ENCODE measurements at regions not wholly inside any gene's neighbourhood (a gene's known extent, or its start where the extent isn't known, plus 50 kb on each side); places are given as distances from the start of the nearest gene placed in this dataset.

DNA sequence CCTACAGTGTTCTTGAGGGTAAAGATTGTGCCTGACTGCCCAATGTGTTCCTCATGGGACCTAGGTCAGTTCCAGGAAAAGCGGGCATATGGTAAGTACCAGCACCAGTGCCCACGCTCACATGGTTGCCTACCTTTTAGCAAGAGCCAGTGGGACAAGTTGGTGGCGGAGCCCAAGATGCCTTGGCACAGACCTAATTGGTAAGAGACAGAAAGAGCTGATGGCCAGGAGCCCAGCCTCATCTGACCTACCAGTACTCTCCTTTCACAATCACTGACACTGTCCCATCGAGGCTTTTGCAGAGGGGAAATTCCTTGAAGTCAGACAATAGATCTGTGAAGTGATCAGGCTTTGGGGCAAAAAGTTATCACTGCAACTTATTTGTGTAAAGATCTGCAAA, 98.4 kb upstream of the BCL6 start:
- Histone ChIP-seq H3K36me3 (no peaks in the 10 kb centered on the region), H3K4me1 (no peaks in the 10 kb centered on the region), H3K27ac (no peak overlapping the region), H3K9me3 (no peaks in the 10 kb centered on the region), H3K4me3 (no peak overlapping the region), H3K27me3 (replicated peaks in 1 of 7) (no peaks in the 10 kb centered on the region)
- no peak for DNase-seq
- intact Hi-C loops (cut with DNase I; ENCODE audit: low total_unique reads): no loop called here
- WGBS, 5 donors: 85 to 94% (median 89%) methylated on average over 4 of the region's 4 CpGs
- TF ChIP-seq, protein P1, sequence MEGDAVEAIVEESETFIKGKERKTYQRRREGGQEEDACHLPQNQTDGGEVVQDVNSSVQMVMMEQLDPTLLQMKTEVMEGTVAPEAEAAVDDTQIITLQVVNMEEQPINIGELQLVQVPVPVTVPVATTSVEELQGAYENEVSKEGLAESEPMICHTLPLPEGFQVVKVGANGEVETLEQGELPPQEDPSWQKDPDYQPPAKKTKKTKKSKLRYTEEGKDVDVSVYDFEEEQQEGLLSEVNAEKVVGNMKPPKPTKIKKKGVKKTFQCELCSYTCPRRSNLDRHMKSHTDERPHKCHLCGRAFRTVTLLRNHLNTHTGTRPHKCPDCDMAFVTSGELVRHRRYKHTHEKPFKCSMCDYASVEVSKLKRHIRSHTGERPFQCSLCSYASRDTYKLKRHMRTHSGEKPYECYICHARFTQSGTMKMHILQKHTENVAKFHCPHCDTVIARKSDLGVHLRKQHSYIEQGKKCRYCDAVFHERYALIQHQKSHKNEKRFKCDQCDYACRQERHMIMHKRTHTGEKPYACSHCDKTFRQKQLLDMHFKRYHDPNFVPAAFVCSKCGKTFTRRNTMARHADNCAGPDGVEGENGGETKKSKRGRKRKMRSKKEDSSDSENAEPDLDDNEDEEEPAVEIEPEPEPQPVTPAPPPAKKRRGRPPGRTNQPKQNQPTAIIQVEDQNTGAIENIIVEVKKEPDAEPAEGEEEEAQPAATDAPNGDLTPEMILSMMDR (IDR thresholded peaks at IDR 0.05 in 8 of 11, conservative IDR thresholded peaks at IDR 0.05 in 3 of 11): no peak

DNA sequence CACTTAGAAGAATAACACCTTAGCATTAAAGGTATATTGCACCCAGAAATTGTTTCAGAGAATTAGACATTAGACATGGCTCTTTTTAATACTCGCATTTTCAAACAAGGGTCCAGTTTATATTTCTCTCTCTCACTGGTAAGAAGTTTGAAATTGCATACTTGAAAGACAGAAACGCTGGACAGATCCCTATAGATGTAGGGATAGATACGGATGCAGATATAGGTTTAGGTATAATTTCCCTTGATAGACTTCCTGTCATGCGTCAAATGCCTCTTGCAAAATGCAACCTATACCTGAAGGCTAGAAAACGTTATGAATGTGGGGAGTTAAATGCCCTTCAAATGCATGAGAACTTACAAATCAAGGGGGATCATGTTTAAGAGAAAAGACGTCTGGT, 99.4 kb upstream of the BCL6 start:
- TF ChIP-seq POLR2AphosphoS5 (IDR thresholded peaks at IDR 0.05) (no peak), POLR2A (IDR thresholded peaks at IDR 0.05) (no peak)
- TF ChIP-seq, protein P1 (IDR thresholded peaks at IDR 0.05 in 8 of 11, conservative IDR thresholded peaks at IDR 0.05 in 3 of 11): no peak
- H3K4me1 ChIP-seq: peaks cover 0 to 4% (median 0%) of the 10 kb centered on the region in 6 donors
- WGBS, 5 donors: 65 to 82% (median 76%) methylated on average over 6 of the region's 6 CpGs
- no peaks in the 10 kb centered on the region for H3K27me3 ChIP-seq (replicated peaks in 1 of 7)
- no peak overlapping the region for H3K27ac ChIP-seq
- DNase-seq: no peak
- intact Hi-C loops (cut with DNase I; ENCODE audit: low total_unique reads): no loop called here
- H3K4me3 ChIP-seq: no peak overlapping the region
- H3K36me3 ChIP-seq: no peaks in the 10 kb centered on the region
- H3K9me3 ChIP-seq: no peaks in the 10 kb centered on the region

DNA sequence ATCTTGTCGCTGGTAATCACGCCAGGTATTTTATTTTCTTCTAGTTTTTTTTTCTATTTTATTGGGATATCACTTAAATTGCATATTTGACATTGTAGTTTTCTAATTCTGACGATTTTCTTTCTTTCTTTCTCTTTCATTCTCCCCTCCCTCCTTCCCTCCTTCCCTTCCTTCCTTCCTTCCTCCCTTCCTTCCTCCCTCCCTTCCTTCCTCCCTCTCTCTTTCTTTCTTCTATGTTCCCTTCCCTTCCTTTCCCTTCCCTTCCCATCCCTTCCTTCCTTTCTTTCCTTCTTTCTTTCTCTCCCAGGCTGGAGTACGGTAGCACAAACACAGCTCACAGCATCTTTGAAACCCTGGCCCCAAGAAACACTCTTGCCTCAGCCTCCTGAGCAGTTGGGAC, 100.6 kb upstream of the BCL6 start:
- Histone ChIP-seq H3K4me3 (no peak overlapping the region), H3K27ac (no peak overlapping the region), H3K4me1 (peaks cover 0 to 15% (median 0%) of the 10 kb centered on the region in 6 donors), H3K27me3 (replicated peaks in 1 of 7) (no peaks in the 10 kb centered on the region), H3K36me3 (no peaks in the 10 kb centered on the region), H3K9me3 (no peaks in the 10 kb centered on the region)
- no peak for DNase-seq
- WGBS, 5 donors: 76 to 84% (median 77%) methylated on average over 4 of the region's 4 CpGs
- intact Hi-C loops (cut with DNase I; ENCODE audit: low total_unique reads): no loop called here
- no peak for TF ChIP-seq POLR2AphosphoS5 (IDR thresholded peaks at IDR 0.05)
- TF ChIP-seq POLR2A (IDR thresholded peaks at IDR 0.05): no peak
- TF ChIP-seq, protein P1 (IDR thresholded peaks at IDR 0.05 in 8 of 11, conservative IDR thresholded peaks at IDR 0.05 in 3 of 11): no peak

DNA sequence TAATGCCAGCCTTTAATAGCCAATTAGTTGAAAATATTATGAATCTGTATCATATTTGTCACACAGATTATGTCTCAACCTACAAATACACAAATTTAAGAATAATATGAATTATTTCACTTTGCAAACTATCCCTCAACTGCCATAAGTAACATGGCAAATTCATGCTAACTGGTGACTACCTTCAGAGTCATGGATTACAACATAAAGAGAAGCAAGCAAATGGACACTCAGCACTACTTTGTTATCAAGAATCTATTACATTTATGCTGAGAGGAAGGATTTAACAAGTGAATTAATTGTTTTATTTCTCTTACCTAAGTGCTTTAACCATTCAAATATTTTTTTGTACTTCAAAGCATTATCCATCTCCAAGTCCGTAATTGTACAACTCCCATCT, 103.1 kb upstream of the BCL6 start:
- no peaks in the 10 kb centered on the region for H3K36me3 ChIP-seq
- TF ChIP-seq POLR2AphosphoS5 (IDR thresholded peaks at IDR 0.05): no peak
- TF ChIP-seq POLR2A (IDR thresholded peaks at IDR 0.05): no peak
- TF ChIP-seq, protein P1 (IDR thresholded peaks at IDR 0.05 in 8 of 11, conservative IDR thresholded peaks at IDR 0.05 in 3 of 11): no peak
- H3K27ac ChIP-seq: peak overlapping the region in 5 of 8 donors; percentile 78 to 91 (median 88)
- WGBS, 5 donors: 91 to 100% (median 98%) methylated on average over 1 of the region's 1 CpG
- peaks cover 0 to 8% (median 1%) of the 10 kb centered on the region in 8 donors for H3K9me3 ChIP-seq
- intact Hi-C loops (cut with DNase I; ENCODE audit: low total_unique reads): no loop called here
- peak overlapping the region in 1 of 8 donors; percentile 35 for H3K4me3 ChIP-seq
- H3K27me3 ChIP-seq (replicated peaks in 1 of 7): no peaks in the 10 kb centered on the region
- no peak for DNase-seq
- peaks cover 0 to 22% (median 0%) of the 10 kb centered on the region in 6 donors for H3K4me1 ChIP-seq

All from spleen (tissue), 11 donors.